PC-3 (cell line): ENCODE measurements at regions not wholly inside any gene's neighbourhood (a gene's known extent, or its start where the extent isn't known, plus 50 kb on each side); places are given as distances from the start of the nearest gene placed in this dataset.

Experiments
- CTCF ChIP-seq: fragments of 300-600 bp; sonication (generic); conservative IDR thresholded peaks from 2 replicates; pipeline ENCODE4 v1.5.1; 2017; ENCODE audit warnings: antibody characterized with exemption, low read depth, mild to moderate bottlenecking, low read length
- EZH2 ChIP-seq: fragments of 300-600 bp; sonication (generic); IDR thresholded peaks from one replicate; pipeline ENCODE4 v1.6.1; 2017; ENCODE audit warnings: antibody characterized with exemption, mild to moderate bottlenecking, low read length; ENCODE audit not compliant: unreplicated experiment
- EZH2phosphoT487 ChIP-seq: fragments of 300-600 bp; sonication (generic); IDR thresholded peaks from 2 replicates; pipeline ENCODE4 v1.6.1; 2018; ENCODE audit warnings: mild to moderate bottlenecking, antibody characterized with exemption, low read length, borderline replicate concordance

GRCh38 chr2:166550923-166551322 lies 56.9 kb upstream of the SCN7A start:
- no peak for TF ChIP-seq EZH2
- TF ChIP-seq CTCF: no peak
- no peak for TF ChIP-seq EZH2phosphoT487
